ENCODE measurements at regions not wholly inside any gene's neighbourhood (a gene's known extent, or its start where the extent isn't known, plus 50 kb on each side); places are given as distances from the start of the nearest gene placed in this dataset.

- H3K36me3 ChIP-seq: no peaks in the 10 kb centered on the region
- TF ChIP-seq, protein P1, sequence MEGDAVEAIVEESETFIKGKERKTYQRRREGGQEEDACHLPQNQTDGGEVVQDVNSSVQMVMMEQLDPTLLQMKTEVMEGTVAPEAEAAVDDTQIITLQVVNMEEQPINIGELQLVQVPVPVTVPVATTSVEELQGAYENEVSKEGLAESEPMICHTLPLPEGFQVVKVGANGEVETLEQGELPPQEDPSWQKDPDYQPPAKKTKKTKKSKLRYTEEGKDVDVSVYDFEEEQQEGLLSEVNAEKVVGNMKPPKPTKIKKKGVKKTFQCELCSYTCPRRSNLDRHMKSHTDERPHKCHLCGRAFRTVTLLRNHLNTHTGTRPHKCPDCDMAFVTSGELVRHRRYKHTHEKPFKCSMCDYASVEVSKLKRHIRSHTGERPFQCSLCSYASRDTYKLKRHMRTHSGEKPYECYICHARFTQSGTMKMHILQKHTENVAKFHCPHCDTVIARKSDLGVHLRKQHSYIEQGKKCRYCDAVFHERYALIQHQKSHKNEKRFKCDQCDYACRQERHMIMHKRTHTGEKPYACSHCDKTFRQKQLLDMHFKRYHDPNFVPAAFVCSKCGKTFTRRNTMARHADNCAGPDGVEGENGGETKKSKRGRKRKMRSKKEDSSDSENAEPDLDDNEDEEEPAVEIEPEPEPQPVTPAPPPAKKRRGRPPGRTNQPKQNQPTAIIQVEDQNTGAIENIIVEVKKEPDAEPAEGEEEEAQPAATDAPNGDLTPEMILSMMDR (IDR thresholded peaks at IDR 0.05; ENCODE audit: low read depth, low read length): no peak
- no peak overlapping the region for H3K4me3 ChIP-seq (ENCODE audit: low read depth, low read length)
- H3K27me3 ChIP-seq (ENCODE audit: insufficient read depth, low read depth, severe bottlenecking): no peaks in the 10 kb centered on the region
- DNase-seq: peak; percentile 18
- no peak overlapping the region for H3K27ac ChIP-seq
- no peaks in the 10 kb centered on the region for H3K9me3 ChIP-seq (ENCODE audit: severe bottlenecking)
Measured at GRCh38 chr6:109315341-109316110, 66.7 kb downstream of the CD164 start.

DNA sequence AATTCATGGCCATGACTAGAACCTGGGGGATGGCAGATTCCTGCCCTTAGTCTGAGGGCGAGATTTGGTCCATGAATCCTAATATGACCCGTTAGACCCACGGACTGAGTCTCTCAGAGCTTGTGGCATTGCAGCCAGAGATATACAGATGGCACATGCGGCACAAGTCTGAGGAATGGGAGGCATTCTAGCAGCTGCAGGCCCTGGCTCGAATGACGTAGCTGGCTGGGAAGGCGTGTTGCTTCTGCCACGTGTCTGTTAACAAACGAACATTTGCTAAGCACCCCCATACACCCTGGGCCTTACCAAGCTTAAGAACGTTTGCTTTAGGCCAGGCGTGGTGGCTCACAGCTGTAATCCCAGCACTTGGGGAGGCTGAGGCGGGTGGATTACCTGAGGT lies 68.0 kb downstream of the CD164 start:
- Histone ChIP-seq H3K36me3 (no peaks in the 10 kb centered on the region), H3K27me3 (ENCODE audit: insufficient read depth, low read depth, severe bottlenecking) (no peaks in the 10 kb centered on the region), H3K9me3 (ENCODE audit: severe bottlenecking) (no peaks in the 10 kb centered on the region), H3K4me3 (ENCODE audit: low read depth, low read length) (no peak overlapping the region), H3K27ac (no peak overlapping the region)
- TF ChIP-seq, protein P1 (IDR thresholded peaks at IDR 0.05; ENCODE audit: low read depth, low read length): no peak
- no peak for DNase-seq

DNA sequence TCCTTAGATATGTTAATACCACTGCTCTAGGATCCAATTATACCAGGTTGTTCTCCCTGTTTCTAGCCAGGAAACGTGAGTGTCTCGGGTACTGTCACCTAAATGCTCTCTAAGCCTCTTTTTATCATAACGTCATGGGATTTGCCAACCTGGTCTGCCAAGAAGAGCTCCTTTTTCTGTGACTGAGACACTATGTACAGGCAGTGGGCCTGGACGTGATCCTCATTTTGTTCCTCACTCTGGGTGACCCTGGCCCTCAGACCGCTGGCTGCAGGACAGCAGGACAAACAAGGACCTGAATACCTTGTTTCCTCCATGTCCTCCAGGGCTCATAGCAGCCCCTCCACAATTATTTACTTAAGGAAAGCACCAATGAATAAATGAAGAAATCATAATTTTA lies 69.1 kb downstream of the CD164 start:
- Histone ChIP-seq H3K27me3 (ENCODE audit: insufficient read depth, low read depth, severe bottlenecking) (no peaks in the 10 kb centered on the region), H3K9me3 (ENCODE audit: severe bottlenecking) (no peaks in the 10 kb centered on the region), H3K27ac (no peak overlapping the region), H3K36me3 (no peaks in the 10 kb centered on the region), H3K4me3 (ENCODE audit: low read depth, low read length) (no peak overlapping the region)
- DNase-seq: no peak
- TF ChIP-seq, protein P1 (IDR thresholded peaks at IDR 0.05; ENCODE audit: low read depth, low read length): no peak

GRCh38 chr6:109311471-109311870 lies 70.8 kb downstream of the CD164 start:
- TF ChIP-seq, protein P1 (IDR thresholded peaks at IDR 0.05; ENCODE audit: low read depth, low read length): no peak
- no peak for DNase-seq
- H3K4me3 ChIP-seq (ENCODE audit: low read depth, low read length): no peak overlapping the region
- H3K9me3 ChIP-seq (ENCODE audit: severe bottlenecking): no peaks in the 10 kb centered on the region
- no peaks in the 10 kb centered on the region for H3K27me3 ChIP-seq (ENCODE audit: insufficient read depth, low read depth, severe bottlenecking)
- no peak overlapping the region for H3K27ac ChIP-seq
- H3K36me3 ChIP-seq: no peaks in the 10 kb centered on the region

DNA sequence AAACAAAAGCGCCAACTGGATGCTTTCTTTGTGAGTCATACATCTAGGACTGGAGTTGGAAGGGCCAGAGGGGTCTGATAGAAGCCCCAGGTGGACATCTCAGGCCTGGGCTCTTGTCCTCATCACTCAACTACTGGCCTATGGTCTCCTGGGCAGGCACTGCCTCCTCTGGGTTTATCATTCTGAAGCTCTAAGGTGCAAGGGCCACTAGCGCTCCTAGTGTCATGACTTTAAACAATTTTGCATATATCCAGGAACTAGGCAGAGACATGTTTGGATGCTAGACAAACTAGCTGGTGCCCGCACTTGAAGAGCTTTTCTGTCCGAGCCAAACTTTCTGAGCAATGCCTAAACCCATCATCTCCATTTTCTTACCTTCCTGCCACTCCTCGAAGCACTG lies 72.3 kb downstream of the CD164 start:
- no peak for DNase-seq
- Histone ChIP-seq H3K9me3 (ENCODE audit: severe bottlenecking) (no peaks in the 10 kb centered on the region), H3K36me3 (no peaks in the 10 kb centered on the region), H3K4me3 (ENCODE audit: low read depth, low read length) (no peak overlapping the region), H3K27ac (no peak overlapping the region), H3K27me3 (ENCODE audit: insufficient read depth, low read depth, severe bottlenecking) (no peaks in the 10 kb centered on the region)
- TF ChIP-seq, protein P1 (IDR thresholded peaks at IDR 0.05; ENCODE audit: low read depth, low read length): no peak

DNA sequence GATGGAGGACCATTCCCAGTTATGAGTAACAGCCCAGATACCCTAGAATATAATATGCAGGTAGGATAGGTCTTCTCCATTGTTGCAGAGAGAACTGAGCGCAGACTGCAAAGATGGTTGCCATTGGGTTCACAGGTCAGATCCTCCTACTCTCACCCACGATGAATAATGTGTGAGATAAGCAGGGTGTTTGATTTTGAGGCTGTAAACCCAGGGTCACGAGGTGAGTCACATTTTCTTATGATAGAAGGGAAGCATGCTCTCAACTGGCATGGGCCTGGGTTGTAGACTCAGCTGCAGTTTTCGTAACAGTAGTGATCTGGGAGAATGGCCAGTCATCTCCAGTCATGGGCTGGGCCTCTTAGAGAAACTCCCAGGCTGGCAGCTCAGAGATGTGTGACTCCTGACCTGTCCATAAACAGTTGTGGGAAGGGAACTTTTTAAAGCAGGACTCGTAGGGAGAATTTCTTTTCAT lies 74.2 kb downstream of the CD164 start:
- no peak overlapping the region for H3K27ac ChIP-seq
- TF ChIP-seq, protein P1 (IDR thresholded peaks at IDR 0.05; ENCODE audit: low read depth, low read length): no peak
- no peaks in the 10 kb centered on the region for H3K27me3 ChIP-seq (ENCODE audit: insufficient read depth, low read depth, severe bottlenecking)
- no peak overlapping the region for H3K4me3 ChIP-seq (ENCODE audit: low read depth, low read length)
- H3K36me3 ChIP-seq: no peaks in the 10 kb centered on the region
- no peaks in the 10 kb centered on the region for H3K9me3 ChIP-seq (ENCODE audit: severe bottlenecking)
- DNase-seq: no peak

All from WERI-Rb-1 (cell line).